Coronary artery (tissue), 2 donors: ENCODE measurements at regions not wholly inside any gene's neighbourhood (a gene's known extent, or its start where the extent isn't known, plus 50 kb on each side); places are given as distances from the start of the nearest gene placed in this dataset.

Experiments used
- DNase-seq: peaks from one replicate; pipeline ENCODE4 v3.0.0-alpha.2; 2017; ENCODE audit warnings: low spot score
- H3K27ac ChIP-seq, 2 donors: fragments of 200-600 bp; sonication (generic); one replicate each; pipeline ENCODE4 v1.5.1; 2016 to 2019
- H3K4me3 ChIP-seq: fragments of 200-600 bp; sonication (generic); 2 replicates; pipeline ENCODE4 v1.5.1; 2016; ENCODE audit warnings: mild to moderate bottlenecking, moderate library complexity
- CTCF ChIP-seq: fragments of 200-600 bp; sonication (generic); IDR thresholded peaks from one replicate; pipeline ENCODE4 v1.5.1; 2019; ENCODE audit warnings: antibody characterized with exemption

- Histone ChIP-seq H3K4me3 (no peak overlapping the region), H3K27ac (peak overlapping the region in 1 of 2 donors; percentile 34)
- TF ChIP-seq CTCF = no peak
- DNase-seq = no peak
These were observed 68.6 kb upstream of the ITGA11 start for GRCh38 chr15:68500363-68501258.

- no peak overlapping the region for H3K4me3 ChIP-seq
- no peak for DNase-seq
- H3K27ac ChIP-seq = peak overlapping the region in 1 of 2 donors; percentile 34
- TF ChIP-seq CTCF = no peak
These were observed 69.3 kb upstream of the ITGA11 start for GRCh38 chr15:68501259-68501591.

- Histone ChIP-seq H3K4me3 (no peak overlapping the region), H3K27ac (no peak overlapping the region)
- DNase-seq = no peak
- TF ChIP-seq CTCF = no peak
These were observed 69.7 kb upstream of the ITGA11 start for GRCh38 chr15:68501616-68502015.

GRCh38 chr15:68502398-68502901 lies 70.5 kb upstream of the ITGA11 start:
- H3K4me3 ChIP-seq = no peak overlapping the region
- DNase-seq = no peak
- H3K27ac ChIP-seq = no peak overlapping the region
- TF ChIP-seq CTCF = no peak

- Histone ChIP-seq H3K27ac (no peak overlapping the region), H3K4me3 (no peak overlapping the region)
- no peak for TF ChIP-seq CTCF
- DNase-seq = no peak
These were observed 71.2 kb upstream of the ITGA11 start for GRCh38 chr15:68503213-68503612.

GRCh38 chr15:68503791-68504680 lies 72.1 kb upstream of the ITGA11 start:
- Histone ChIP-seq H3K27ac (no peak overlapping the region), H3K4me3 (no peak overlapping the region)
- DNase-seq = no peak
- no peak for TF ChIP-seq CTCF
